Activated naive CD4-positive, alpha-beta T cell treated with anti-CD3 and anti-CD28 coated beads, Interleukin-2, amount 50 U/mL, for 72 hours (primary cell): ENCODE measurements at regions not wholly inside any gene's neighbourhood (a gene's known extent, or its start where the extent isn't known, plus 50 kb on each side); places are given as distances from the start of the nearest gene placed in this dataset.

ENCODE experiments used
- ATAC-seq, 2 donors: fragments of 150-1000 bp; cut with Tn5 transposase; 2 replicates each; pipeline ENCODE4 v1.10.0; 2021; ENCODE audit warnings: mild to moderate bottlenecking in 2 of 2, moderate library complexity in 2 of 2
- DNase-seq, 2 donors: peaks; one replicate each; pipeline ENCODE4 v3.0.0; 2021 to 2022; ENCODE audit warnings: low spot score in 2 of 2
- H3K27ac Mint-ChIP-seq, 2 donors: one replicate each; pipeline ENCODE4 v1.8.0; 2022; ENCODE audit warnings: mild to moderate bottlenecking in 2 of 2, mixed read lengths in 2 of 2
- H3K36me3 Mint-ChIP-seq, 2 donors: one replicate each; pipeline ENCODE4 v1.8.0; 2022; ENCODE audit warnings: mixed read lengths in 2 of 2
- H3K9me3 Mint-ChIP-seq, 2 donors: one replicate each; pipeline ENCODE4 v1.8.0; 2022; ENCODE audit warnings: mixed read lengths in 2 of 2

- Mint-ChIP-seq H3K27ac (peak overlapping the region in 1 of 2 donors; percentile 66), H3K36me3 (no peaks in the 10 kb centered on the region), H3K9me3 (no peaks in the 10 kb centered on the region)
- peak in 1 of 2 donors; percentile 28 for ATAC-seq
- no peak for DNase-seq
Measured at GRCh38 chr20:50456452-50457324, 53.5 kb upstream of the PTPN1 start.

GRCh38 chr20:50459124-50459918, 50.9 kb upstream of the PTPN1 start:
- DNase-seq (no peak), ATAC-seq (no peak)
- Mint-ChIP-seq H3K27ac (no peak overlapping the region), H3K36me3 (no peaks in the 10 kb centered on the region), H3K9me3 (no peaks in the 10 kb centered on the region)

- Mint-ChIP-seq H3K36me3 (no peaks in the 10 kb centered on the region), H3K27ac (no peak overlapping the region), H3K9me3 (no peaks in the 10 kb centered on the region)
- DNase-seq (no peak), ATAC-seq (no peak)
Measured at GRCh38 chr20:50460115-50460607, 50.0 kb upstream of the PTPN1 start.
